22Rv1 (cell line): ENCODE measurements at regions not wholly inside any gene's neighbourhood (a gene's known extent, or its start where the extent isn't known, plus 50 kb on each side); places are given as distances from the start of the nearest gene placed in this dataset.

Source experiments
- H3K27ac ChIP-seq: fragments of 450-650 bp; 2 replicates; pipeline ENCODE4 v1.5.1; 2017
- CTCF ChIP-seq: fragments of 450-650 bp; IDR thresholded peaks from 2 replicates; pipeline ENCODE4 v1.5.1; 2017; ENCODE audit warnings: mild to moderate bottlenecking
- ZFX ChIP-seq: fragments of 450-650 bp; IDR thresholded peaks from 2 replicates; pipeline ENCODE4 v1.6.1; 2017; ENCODE audit warnings: antibody characterized with exemption, borderline replicate concordance

GRCh38 chr4:29908276-29908675, 811.9 kb upstream of the PCDH7 start:
- TF ChIP-seq CTCF, result no peak
- no peak for TF ChIP-seq ZFX
- H3K27ac ChIP-seq, result no peak overlapping the region

- H3K27ac ChIP-seq, result no peak overlapping the region
- TF ChIP-seq CTCF, result no peak
- no peak for TF ChIP-seq ZFX
These were observed 792.3 kb upstream of the PCDH7 start for GRCh38 chr4:29927895-29928294.

- no peak for TF ChIP-seq ZFX
- TF ChIP-seq CTCF, result no peak
- H3K27ac ChIP-seq, result no peak overlapping the region
These were observed 771.7 kb upstream of the PCDH7 start for GRCh38 chr4:29948451-29948850.

- H3K27ac ChIP-seq, result no peak overlapping the region
- no peak for TF ChIP-seq ZFX
- no peak for TF ChIP-seq CTCF
These were observed 771.3 kb upstream of the PCDH7 start for GRCh38 chr4:29948858-29949257.

- TF ChIP-seq ZFX, result no peak
- no peak for TF ChIP-seq CTCF
- no peak overlapping the region for H3K27ac ChIP-seq
These were observed 753.8 kb upstream of the PCDH7 start for GRCh38 chr4:29966386-29966785.

- TF ChIP-seq ZFX (no peak), CTCF (peak; percentile 40)
- H3K27ac ChIP-seq, result no peak overlapping the region
These were observed 749.5 kb upstream of the PCDH7 start for GRCh38 chr4:29970626-29971025.

GRCh38 chr4:29972121-29972520, 748.0 kb upstream of the PCDH7 start:
- no peak overlapping the region for H3K27ac ChIP-seq
- TF ChIP-seq CTCF, result no peak
- TF ChIP-seq ZFX, result no peak
